ENCODE measurements at regions not wholly inside any gene's neighbourhood (a gene's known extent, or its start where the extent isn't known, plus 50 kb on each side); places are given as distances from the start of the nearest gene placed in this dataset.

DNA sequence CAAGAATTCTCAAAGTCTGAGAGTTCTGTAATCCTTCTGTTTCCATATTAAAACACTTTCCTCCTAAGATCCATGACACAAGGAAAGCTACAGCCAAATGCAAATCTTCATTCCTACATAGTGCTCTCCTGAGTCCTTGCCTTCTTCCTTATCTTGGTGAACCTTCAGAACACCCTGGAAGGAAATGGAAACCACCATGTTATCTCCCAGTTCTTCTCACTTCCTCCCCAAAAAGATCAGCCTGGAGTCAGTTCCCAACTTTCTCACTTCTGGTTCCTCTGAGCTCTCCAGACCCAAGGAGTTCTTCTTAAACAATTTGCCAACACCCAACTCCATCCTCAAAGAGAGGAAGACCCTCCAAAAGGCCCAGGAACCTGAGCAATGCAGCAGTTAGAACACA, 193.3 kb upstream of the CCN2 start:
- Histone ChIP-seq H3K27me3 (replicated peaks; ENCODE audit: insufficient read depth) (no peaks in the 10 kb centered on the region), H3K27ac (no peak overlapping the region), H3K4me1 (replicated peaks) (no peaks in the 10 kb centered on the region), H3K36me3 (no peaks in the 10 kb centered on the region), H3K9me3 (no peaks in the 10 kb centered on the region), H3K4me3 (no peak overlapping the region)
- no peak for DNase-seq (ENCODE audit: low spot score)
- TF ChIP-seq, protein P1, sequence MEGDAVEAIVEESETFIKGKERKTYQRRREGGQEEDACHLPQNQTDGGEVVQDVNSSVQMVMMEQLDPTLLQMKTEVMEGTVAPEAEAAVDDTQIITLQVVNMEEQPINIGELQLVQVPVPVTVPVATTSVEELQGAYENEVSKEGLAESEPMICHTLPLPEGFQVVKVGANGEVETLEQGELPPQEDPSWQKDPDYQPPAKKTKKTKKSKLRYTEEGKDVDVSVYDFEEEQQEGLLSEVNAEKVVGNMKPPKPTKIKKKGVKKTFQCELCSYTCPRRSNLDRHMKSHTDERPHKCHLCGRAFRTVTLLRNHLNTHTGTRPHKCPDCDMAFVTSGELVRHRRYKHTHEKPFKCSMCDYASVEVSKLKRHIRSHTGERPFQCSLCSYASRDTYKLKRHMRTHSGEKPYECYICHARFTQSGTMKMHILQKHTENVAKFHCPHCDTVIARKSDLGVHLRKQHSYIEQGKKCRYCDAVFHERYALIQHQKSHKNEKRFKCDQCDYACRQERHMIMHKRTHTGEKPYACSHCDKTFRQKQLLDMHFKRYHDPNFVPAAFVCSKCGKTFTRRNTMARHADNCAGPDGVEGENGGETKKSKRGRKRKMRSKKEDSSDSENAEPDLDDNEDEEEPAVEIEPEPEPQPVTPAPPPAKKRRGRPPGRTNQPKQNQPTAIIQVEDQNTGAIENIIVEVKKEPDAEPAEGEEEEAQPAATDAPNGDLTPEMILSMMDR (IDR thresholded peaks at IDR 0.05), result no peak
- TF ChIP-seq POLR2AphosphoS5 (IDR thresholded peaks at IDR 0.05) (no peak), POLR2A (IDR thresholded peaks at IDR 0.05) (no peak)
- intact Hi-C loops (cut with DNase I), result no loop called here

DNA sequence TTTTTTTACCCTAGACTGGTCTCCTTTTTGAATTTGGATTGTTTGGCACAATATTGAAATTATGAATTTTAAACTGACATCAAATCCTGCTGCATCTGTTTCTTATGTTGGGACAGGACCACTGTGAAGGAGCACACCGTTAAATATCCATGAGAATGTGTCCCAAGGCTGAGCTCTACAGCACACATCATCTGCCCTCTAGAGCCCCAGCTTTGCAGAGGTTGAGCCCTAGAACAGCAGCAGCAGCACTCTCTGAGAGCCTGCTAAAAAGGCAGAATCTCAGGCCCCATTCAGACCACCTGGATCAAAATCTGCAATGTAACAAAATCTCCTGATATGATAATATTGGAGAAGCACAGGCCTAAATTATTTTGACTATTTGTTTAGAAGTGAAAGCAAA, 192.1 kb upstream of the CCN2 start:
- TF ChIP-seq POLR2AphosphoS5 (IDR thresholded peaks at IDR 0.05) (no peak), POLR2A (IDR thresholded peaks at IDR 0.05) (no peak)
- TF ChIP-seq, protein P1 (IDR thresholded peaks at IDR 0.05), result no peak
- WGBS, result 83% methylated on average over 1 of the region's 1 CpG
- Histone ChIP-seq H3K4me3 (no peak overlapping the region), H3K9me3 (no peaks in the 10 kb centered on the region), H3K36me3 (no peaks in the 10 kb centered on the region), H3K4me1 (replicated peaks) (no peaks in the 10 kb centered on the region), H3K27me3 (replicated peaks; ENCODE audit: insufficient read depth) (no peaks in the 10 kb centered on the region), H3K27ac (no peak overlapping the region)
- DNase-seq (ENCODE audit: low spot score), result no peak
- intact Hi-C loops (cut with DNase I), result no loop called here

DNA sequence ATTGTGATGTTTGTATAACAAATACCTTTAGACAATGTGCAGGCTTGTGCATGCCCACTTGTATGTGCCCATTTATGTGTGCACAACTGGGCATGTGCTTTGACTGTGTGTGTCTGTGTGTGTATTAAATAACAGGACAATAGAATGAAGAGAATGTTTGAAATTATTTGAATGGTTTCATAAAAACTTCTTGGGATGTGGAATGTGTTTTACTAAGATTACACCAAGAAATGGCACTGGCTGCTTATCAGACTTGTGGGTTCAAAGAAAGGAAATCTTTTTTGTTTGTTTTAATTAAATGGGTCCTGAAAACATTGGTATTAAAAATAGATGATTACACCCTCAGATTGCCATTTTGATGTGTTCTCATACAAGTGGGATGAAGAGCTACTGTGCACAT, 191.6 kb upstream of the CCN2 start:
- intact Hi-C loops (cut with DNase I), result no loop called here
- no peak for DNase-seq (ENCODE audit: low spot score)
- H3K4me3 ChIP-seq, result no peak overlapping the region

DNA sequence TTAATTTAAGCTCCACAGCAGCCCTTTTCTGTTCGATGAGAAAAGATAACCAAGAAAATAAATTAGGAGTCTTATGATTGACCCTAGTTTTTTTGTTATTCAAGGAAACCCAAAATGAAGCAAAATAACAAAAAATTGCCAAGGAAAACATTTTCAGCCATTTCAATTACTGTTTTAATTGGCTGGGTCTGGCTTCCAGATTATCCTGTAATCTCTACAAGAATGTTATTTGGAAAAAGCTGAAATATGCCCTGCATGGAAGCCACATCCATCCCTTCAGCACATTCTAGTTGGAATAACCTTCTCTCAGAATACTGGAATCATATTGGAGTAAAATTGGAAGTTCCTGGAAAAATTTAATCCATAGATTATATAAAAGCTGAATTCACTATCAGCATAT, 191.1 kb upstream of the CCN2 start:
- TF ChIP-seq, protein P1 (IDR thresholded peaks at IDR 0.05), result no peak
- TF ChIP-seq POLR2AphosphoS5 (IDR thresholded peaks at IDR 0.05) (no peak), POLR2A (IDR thresholded peaks at IDR 0.05) (no peak)
- no peaks in the 10 kb centered on the region for H3K27me3 ChIP-seq (replicated peaks; ENCODE audit: insufficient read depth)
- no peaks in the 10 kb centered on the region for H3K36me3 ChIP-seq
- H3K4me3 ChIP-seq, result no peak overlapping the region
- H3K27ac ChIP-seq, result no peak overlapping the region
- no peak for DNase-seq (ENCODE audit: low spot score)
- no peaks in the 10 kb centered on the region for H3K4me1 ChIP-seq (replicated peaks)
- 52% methylated on average over 1 of the region's 1 CpG for WGBS
- intact Hi-C loops (cut with DNase I), result no loop called here
- no peaks in the 10 kb centered on the region for H3K9me3 ChIP-seq

More for the DNA sequence above, 191.6 kb upstream of the CCN2 start:
- Histone ChIP-seq H3K4me1 (replicated peaks) (no peaks in the 10 kb centered on the region), H3K27ac (no peak overlapping the region), H3K36me3 (no peaks in the 10 kb centered on the region), H3K9me3 (no peaks in the 10 kb centered on the region), H3K27me3 (replicated peaks; ENCODE audit: insufficient read depth) (no peaks in the 10 kb centered on the region)
- TF ChIP-seq POLR2AphosphoS5 (IDR thresholded peaks at IDR 0.05) (no peak), POLR2A (IDR thresholded peaks at IDR 0.05) (no peak)
- TF ChIP-seq, protein P1 (IDR thresholded peaks at IDR 0.05), result no peak

DNA sequence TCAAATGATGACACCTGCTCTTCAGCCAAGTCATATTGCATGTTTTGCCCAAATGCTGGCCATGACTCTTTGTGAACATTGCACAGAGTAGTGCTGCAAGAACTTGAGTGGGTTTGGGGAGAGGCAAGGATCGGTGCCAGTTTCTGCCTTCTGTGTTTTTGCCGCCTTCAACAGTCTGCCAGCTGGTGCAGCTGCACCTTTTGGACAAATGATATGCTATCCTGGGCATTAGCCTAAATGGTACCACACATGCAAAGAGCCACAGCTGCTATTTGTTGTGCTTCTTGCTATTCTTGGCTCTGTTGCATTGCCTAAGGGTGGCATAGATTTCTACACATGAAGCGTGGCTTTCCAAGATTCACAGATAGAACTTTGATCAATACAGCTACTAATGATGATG, 189.0 kb upstream of the CCN2 start:
- TF ChIP-seq, protein P1 (IDR thresholded peaks at IDR 0.05), result no peak
- TF ChIP-seq POLR2AphosphoS5 (IDR thresholded peaks at IDR 0.05), result no peak
- no peak for TF ChIP-seq POLR2A (IDR thresholded peaks at IDR 0.05)

More for the DNA sequence above, 189.0 kb upstream of the CCN2 start:
- Histone ChIP-seq H3K27me3 (replicated peaks; ENCODE audit: insufficient read depth) (no peaks in the 10 kb centered on the region), H3K4me1 (replicated peaks) (no peaks in the 10 kb centered on the region), H3K4me3 (no peak overlapping the region), H3K27ac (no peak overlapping the region), H3K36me3 (no peaks in the 10 kb centered on the region), H3K9me3 (no peaks in the 10 kb centered on the region)
- no peak for DNase-seq (ENCODE audit: low spot score)
- intact Hi-C loops (cut with DNase I), result no loop called here
- 84% methylated on average over 3 of the region's 3 CpGs for WGBS

All from prostate gland (tissue), 2 donors.